Suprapubic skin (tissue), 4 donors: ENCODE measurements at regions not wholly inside any gene's neighbourhood (a gene's known extent, or its start where the extent isn't known, plus 50 kb on each side); places are given as distances from the start of the nearest gene placed in this dataset.

Experiments
- DNase-seq, 2 donors: peaks; one replicate each; pipeline ENCODE4 v3.0.0-alpha.2; 2019; ENCODE audit warnings: low spot score in 2 of 2
- H3K27ac ChIP-seq: fragments of 200-600 bp; sonication (generic); one replicate; pipeline ENCODE4 v1.5.1; 2019
- H3K27me3 ChIP-seq: fragments of 200-600 bp; sonication (generic); one replicate; pipeline ENCODE4 v1.5.1; 2019
- H3K36me3 ChIP-seq: fragments of 200-600 bp; sonication (generic); one replicate; pipeline ENCODE4 v1.5.1; 2019
- H3K4me1 ChIP-seq: fragments of 200-600 bp; sonication (generic); one replicate; pipeline ENCODE4 v1.5.1; 2019
- H3K4me3 ChIP-seq: fragments of 200-600 bp; sonication (generic); one replicate; pipeline ENCODE4 v1.5.1; 2019; ENCODE audit warnings: mild to moderate bottlenecking
- H3K9me3 ChIP-seq: fragments of 200-600 bp; sonication (generic); one replicate; pipeline ENCODE4 v1.5.1; 2019
- CTCF ChIP-seq, 2 donors: fragments of 200-600 bp in 1 of 2; fragments of 450-650 bp in 1 of 2; sonication (generic) in 1 of 2; IDR thresholded peaks; one replicate each; pipeline ENCODE4 v1.5.1; 2016 to 2019; ENCODE audit warnings: antibody characterized with exemption in 2 of 2, mild to moderate bottlenecking in 1 of 2, moderate library complexity in 1 of 2
- EP300 ChIP-seq: sonication (generic); formaldehyde crosslinking; IDR thresholded peaks from one replicate; pipeline ENCODE4 v1.6.1; 2017; ENCODE audit warnings: antibody characterized with exemption
- POLR2A ChIP-seq, 2 donors: fragments of 450-650 bp; IDR thresholded peaks; one replicate each; pipeline ENCODE4 v1.6.1; 2017; ENCODE audit warnings: antibody characterized with exemption in 2 of 2, mild to moderate bottlenecking in 2 of 2, moderate library complexity in 2 of 2
- POLR2AphosphoS5 ChIP-seq, 3 donors: sonication (generic); formaldehyde crosslinking; IDR thresholded peaks; one replicate each; pipeline ENCODE4 v1.6.1; 2017; ENCODE audit warnings: antibody characterized with exemption in 3 of 3
- WGBS: methylation state at CpG from one replicate; pipeline ENCODE4 v1.1.5; 2018; 5-methylcytosine and 5-hydroxymethylcytosine counted together

- Histone ChIP-seq H3K27me3 (no peaks in the 10 kb centered on the region), H3K4me3 (no peak overlapping the region), H3K27ac (no peak overlapping the region), H3K36me3 (no peaks in the 10 kb centered on the region), H3K9me3 (no peaks in the 10 kb centered on the region), H3K4me1 (peaks cover 18% of the 10 kb centered on the region)
- WGBS: 72% methylated on average over 6 of the region's 6 CpGs
- TF ChIP-seq CTCF (IDR thresholded peaks at IDR 0.05): no peak
- TF ChIP-seq POLR2AphosphoS5 (IDR thresholded peaks at IDR 0.05): no peak
- TF ChIP-seq POLR2A (IDR thresholded peaks at IDR 0.05): no peak
- TF ChIP-seq EP300: no peak
- DNase-seq: no peak
These were observed 176.0 kb upstream of the NAMPT start for GRCh38 chr7:106460792-106461254.

- Histone ChIP-seq H3K36me3 (no peaks in the 10 kb centered on the region), H3K27me3 (no peaks in the 10 kb centered on the region), H3K4me1 (peaks cover 18% of the 10 kb centered on the region), H3K4me3 (no peak overlapping the region), H3K27ac (no peak overlapping the region), H3K9me3 (no peaks in the 10 kb centered on the region)
- WGBS: 92% methylated on average over 7 of the region's 7 CpGs
- DNase-seq: no peak
- TF ChIP-seq CTCF (IDR thresholded peaks at IDR 0.05) (no peak), EP300 (no peak), POLR2A (IDR thresholded peaks at IDR 0.05) (no peak), POLR2AphosphoS5 (IDR thresholded peaks at IDR 0.05) (no peak)
These were observed 174.8 kb upstream of the NAMPT start for GRCh38 chr7:106459397-106460072.

- peaks cover 18% of the 10 kb centered on the region for H3K4me1 ChIP-seq
- DNase-seq: no peak
- 95% methylated on average over 4 of the region's 4 CpGs for WGBS
- H3K27me3 ChIP-seq: no peaks in the 10 kb centered on the region
- H3K9me3 ChIP-seq: no peaks in the 10 kb centered on the region
- no peak overlapping the region for H3K27ac ChIP-seq
- no peak overlapping the region for H3K4me3 ChIP-seq
- no peaks in the 10 kb centered on the region for H3K36me3 ChIP-seq
- TF ChIP-seq CTCF (IDR thresholded peaks at IDR 0.05) (no peak), EP300 (no peak), POLR2A (IDR thresholded peaks at IDR 0.05) (no peak), POLR2AphosphoS5 (IDR thresholded peaks at IDR 0.05) (no peak)
These were observed 172.9 kb upstream of the NAMPT start for GRCh38 chr7:106457678-106458077.

GRCh38 chr7:106456329-106456728, 171.5 kb upstream of the NAMPT start:
- no peaks in the 10 kb centered on the region for H3K9me3 ChIP-seq
- H3K4me3 ChIP-seq: no peak overlapping the region
- TF ChIP-seq CTCF (IDR thresholded peaks at IDR 0.05) (no peak), POLR2AphosphoS5 (IDR thresholded peaks at IDR 0.05) (no peak), POLR2A (IDR thresholded peaks at IDR 0.05) (no peak), EP300 (no peak)
- H3K36me3 ChIP-seq: no peaks in the 10 kb centered on the region
- DNase-seq: no peak
- H3K27ac ChIP-seq: no peak overlapping the region
- peaks cover 8% of the 10 kb centered on the region for H3K4me1 ChIP-seq
- no peaks in the 10 kb centered on the region for H3K27me3 ChIP-seq

- Histone ChIP-seq H3K27ac (no peak overlapping the region), H3K4me1 (peaks cover 5% of the 10 kb centered on the region), H3K36me3 (no peaks in the 10 kb centered on the region), H3K9me3 (no peaks in the 10 kb centered on the region), H3K4me3 (no peak overlapping the region), H3K27me3 (no peaks in the 10 kb centered on the region)
- no peak for TF ChIP-seq POLR2A (IDR thresholded peaks at IDR 0.05)
- no peak for TF ChIP-seq POLR2AphosphoS5 (IDR thresholded peaks at IDR 0.05)
- TF ChIP-seq EP300: no peak
- no peak for TF ChIP-seq CTCF (IDR thresholded peaks at IDR 0.05)
- no peak for DNase-seq
- WGBS: 76% methylated on average over 5 of the region's 5 CpGs
These were observed 167.5 kb upstream of the NAMPT start for GRCh38 chr7:106452031-106452851.
